HG03064 (cell line): ENCODE measurements at regions not wholly inside any gene's neighbourhood (a gene's known extent, or its start where the extent isn't known, plus 50 kb on each side); places are given as distances from the start of the nearest gene placed in this dataset.
"Not testable (repeated sequence)": the region's sequence is repeated elsewhere in the genome, so short reads cannot be mapped to it uniquely, and the experiment has no call there.

Source experiments
- ATAC-seq: cut with Tn5 transposase; IDR thresholded peaks from one replicate; pipeline ENCODE4 v1.9.1; 2021; ENCODE audit warnings: low read depth; ENCODE audit not compliant: unreplicated experiment

GRCh38 chr19:28387507-28387906, 825.4 kb downstream of the UQCRFS1 start:
- no peak for ATAC-seq

GRCh38 chr19:28386470-28386869, 826.5 kb downstream of the UQCRFS1 start:
- ATAC-seq: no peak

GRCh38 chr19:28386066-28386465, 826.9 kb downstream of the UQCRFS1 start:
- no peak for ATAC-seq

GRCh38 chr19:28377077-28377476, 835.9 kb downstream of the UQCRFS1 start:
- ATAC-seq: no peak

- ATAC-seq: no peak
Observed at GRCh38 chr19:28374971-28375370, 838.0 kb downstream of the UQCRFS1 start.

GRCh38 chr19:28372576-28373247, 840.2 kb downstream of the UQCRFS1 start:
- ATAC-seq: no peak

GRCh38 chr19:28367146-28367545, 845.8 kb downstream of the UQCRFS1 start:
- ATAC-seq: no peak

- no peak for ATAC-seq
Observed at GRCh38 chr19:28363254-28363653, 849.7 kb downstream of the UQCRFS1 start.

GRCh38 chr19:28359431-28360414, 853.2 kb downstream of the UQCRFS1 start:
- ATAC-seq: no peak

GRCh38 chr19:28358633-28359032, 854.3 kb downstream of the UQCRFS1 start:
- ATAC-seq: no peak

- ATAC-seq: no peak
Observed at GRCh38 chr19:28351761-28352160, 861.2 kb downstream of the UQCRFS1 start.

GRCh38 chr19:28351321-28351720, 861.6 kb downstream of the UQCRFS1 start:
- not testable (repeated sequence) for ATAC-seq

GRCh38 chr19:28350673-28351072, 862.3 kb downstream of the UQCRFS1 start:
- ATAC-seq: no peak

GRCh38 chr19:28350037-28350436, 862.9 kb downstream of the UQCRFS1 start:
- no peak for ATAC-seq

GRCh38 chr19:28349604-28350003, 863.3 kb downstream of the UQCRFS1 start:
- no peak for ATAC-seq

- ATAC-seq: no peak
Observed at GRCh38 chr19:28345811-28346210, 867.1 kb downstream of the UQCRFS1 start.

- ATAC-seq: no peak
Observed at GRCh38 chr19:28341810-28342350, 871.1 kb downstream of the UQCRFS1 start.

GRCh38 chr19:28334419-28334818, 878.5 kb downstream of the UQCRFS1 start:
- ATAC-seq: no peak

- ATAC-seq: no peak
Observed at GRCh38 chr19:28333909-28334308, 879.0 kb downstream of the UQCRFS1 start.

- no peak for ATAC-seq
Observed at GRCh38 chr19:28332886-28333285, 880.1 kb downstream of the UQCRFS1 start.

GRCh38 chr19:28332351-28332750, 880.6 kb downstream of the UQCRFS1 start:
- ATAC-seq: no peak
